ENCODE measurements at regions not wholly inside any gene's neighbourhood (a gene's known extent, or its start where the extent isn't known, plus 50 kb on each side); places are given as distances from the start of the nearest gene placed in this dataset.

GRCh38 chr5:98599016-98599415 is 174.4 kb upstream of the RGMB start:
- TF ChIP-seq ESRRG (CRISPR knock-in tag; IDR thresholded peaks at IDR 0.05) (no peak), CSDC2 (CRISPR knock-in tag; IDR thresholded peaks at IDR 0.05) (no peak), OSR1 (CRISPR knock-in tag; IDR thresholded peaks at IDR 0.05) (no peak), PATZ1 (CRISPR knock-in tag; IDR thresholded peaks at IDR 0.05; ENCODE audit: borderline replicate concordance) (no peak), PPARA (CRISPR knock-in tag; IDR thresholded peaks at IDR 0.05; ENCODE audit: borderline replicate concordance) (no peak), GLIS3 (CRISPR knock-in tag; IDR thresholded peaks at IDR 0.05) (no peak), RARB (CRISPR knock-in tag; IDR thresholded peaks at IDR 0.05) (no peak), ISL1 (CRISPR knock-in tag; IDR thresholded peaks at IDR 0.05) (no peak), TSHZ2 (CRISPR knock-in tag; IDR thresholded peaks at IDR 0.05) (no peak)
- no peak for ATAC-seq

DNA sequence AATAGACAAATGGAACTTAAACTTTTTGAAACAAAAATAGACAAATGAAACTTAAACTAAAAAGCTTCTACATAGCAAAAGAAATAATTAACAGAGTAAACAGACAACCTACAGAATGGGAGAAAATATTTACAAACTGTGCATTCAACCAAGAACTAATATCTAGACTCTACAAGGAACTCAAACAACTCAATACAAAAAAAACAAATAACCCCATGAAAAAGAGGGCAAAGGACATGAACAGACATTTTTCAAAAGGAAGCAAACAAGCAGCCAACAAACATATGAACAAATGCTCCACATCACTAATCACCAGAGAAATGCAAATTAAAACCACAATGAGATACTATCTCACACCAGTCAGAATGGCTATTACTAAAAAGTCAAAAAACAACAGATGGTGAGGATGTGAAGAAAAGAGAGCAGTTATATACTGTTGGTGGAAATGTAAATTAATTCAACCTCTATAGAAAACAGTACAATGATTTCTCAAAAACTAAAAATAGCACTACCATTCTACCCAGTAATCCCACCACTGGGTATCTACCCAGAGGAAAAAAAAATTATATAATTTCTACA is 170.8 kb upstream of the RGMB start:
- TF ChIP-seq PATZ1 (CRISPR knock-in tag; IDR thresholded peaks at IDR 0.05; ENCODE audit: borderline replicate concordance) (no peak), ZFP3 (CRISPR knock-in tag; IDR thresholded peaks at IDR 0.05) (no peak)
- no peak for ATAC-seq

- TF ChIP-seq, protein P1, sequence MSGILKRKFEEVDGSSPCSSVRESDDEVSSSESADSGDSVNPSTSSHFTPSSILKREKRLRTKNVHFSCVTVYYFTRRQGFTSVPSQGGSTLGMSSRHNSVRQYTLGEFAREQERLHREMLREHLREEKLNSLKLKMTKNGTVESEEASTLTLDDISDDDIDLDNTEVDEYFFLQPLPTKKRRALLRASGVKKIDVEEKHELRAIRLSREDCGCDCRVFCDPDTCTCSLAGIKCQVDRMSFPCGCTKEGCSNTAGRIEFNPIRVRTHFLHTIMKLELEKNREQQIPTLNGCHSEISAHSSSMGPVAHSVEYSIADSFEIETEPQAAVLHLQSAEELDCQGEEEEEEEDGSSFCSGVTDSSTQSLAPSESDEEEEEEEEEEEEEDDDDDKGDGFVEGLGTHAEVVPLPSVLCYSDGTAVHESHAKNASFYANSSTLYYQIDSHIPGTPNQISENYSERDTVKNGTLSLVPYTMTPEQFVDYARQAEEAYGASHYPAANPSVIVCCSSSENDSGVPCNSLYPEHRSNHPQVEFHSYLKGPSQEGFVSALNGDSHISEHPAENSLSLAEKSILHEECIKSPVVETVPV (CRISPR knock-in tag; IDR thresholded peaks at IDR 0.05) = no peak
- no peak for TF ChIP-seq ZNF70 (CRISPR knock-in tag; IDR thresholded peaks at IDR 0.05)
- no peak for TF ChIP-seq CSDC2 (CRISPR knock-in tag; IDR thresholded peaks at IDR 0.05)
- no peak for TF ChIP-seq ZNF8 (CRISPR knock-in tag; IDR thresholded peaks at IDR 0.05)
- no peak for TF ChIP-seq ZNF565 (CRISPR knock-in tag; conservative IDR thresholded peaks at IDR 0.05; ENCODE audit: low read depth)
- TF ChIP-seq SNAI2 (CRISPR knock-in tag; IDR thresholded peaks at IDR 0.05) = no peak
- TF ChIP-seq ESRRG (CRISPR knock-in tag; IDR thresholded peaks at IDR 0.05) = no peak
- TF ChIP-seq ZFP30 (CRISPR knock-in tag; IDR thresholded peaks at IDR 0.05) = no peak
- TF ChIP-seq CREB5 (CRISPR knock-in tag; IDR thresholded peaks at IDR 0.05; ENCODE audit: low read depth) = no peak
- TF ChIP-seq PPARA (CRISPR knock-in tag; IDR thresholded peaks at IDR 0.05; ENCODE audit: borderline replicate concordance) = no peak
- TF ChIP-seq ARNTL (CRISPR knock-in tag; IDR thresholded peaks at IDR 0.05; ENCODE audit: borderline replicate concordance, low read depth) = no peak
- no peak for TF ChIP-seq TOX (CRISPR knock-in tag; IDR thresholded peaks at IDR 0.05; ENCODE audit: borderline replicate concordance)
- no peak for TF ChIP-seq RARB (CRISPR knock-in tag; IDR thresholded peaks at IDR 0.05)
- no peak for TF ChIP-seq TCF4 (CRISPR knock-in tag; IDR thresholded peaks at IDR 0.05; ENCODE audit: borderline replicate concordance)
- no peak for TF ChIP-seq ZFP3 (CRISPR knock-in tag; IDR thresholded peaks at IDR 0.05)
- no peak for TF ChIP-seq TSHZ2 (CRISPR knock-in tag; IDR thresholded peaks at IDR 0.05)
- no peak for ATAC-seq
Measured at GRCh38 chr5:98603456-98603855, 170.0 kb upstream of the RGMB start.
